Occipital lobe (tissue), 1 donor: ENCODE measurements at regions not wholly inside any gene's neighbourhood (a gene's known extent, or its start where the extent isn't known, plus 50 kb on each side); places are given as distances from the start of the nearest gene placed in this dataset.

Experiments used
- DNase-seq: peaks from one replicate; lab custom pipeline; 2025; lab: John Stamatoyannopoulos, UW

DNA sequence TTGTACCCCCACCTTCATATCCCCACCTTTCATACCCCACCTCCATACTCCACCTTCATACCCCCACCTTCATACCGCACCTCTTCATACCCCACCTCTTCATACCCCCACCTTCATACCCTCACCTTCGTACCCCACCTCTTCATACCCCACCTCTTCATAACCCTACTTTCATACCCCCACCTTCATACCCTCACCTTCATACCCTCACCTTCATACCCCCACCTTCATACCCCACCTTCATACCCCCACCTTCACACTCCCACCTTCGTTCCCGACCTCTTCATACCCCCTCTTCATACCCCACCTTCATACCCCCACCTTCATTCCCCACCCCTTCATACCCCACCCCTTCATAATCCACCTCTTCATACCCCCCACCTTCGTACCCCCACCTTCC, 92.9 kb upstream of the NAA20 start:
- no peak for DNase-seq

DNA sequence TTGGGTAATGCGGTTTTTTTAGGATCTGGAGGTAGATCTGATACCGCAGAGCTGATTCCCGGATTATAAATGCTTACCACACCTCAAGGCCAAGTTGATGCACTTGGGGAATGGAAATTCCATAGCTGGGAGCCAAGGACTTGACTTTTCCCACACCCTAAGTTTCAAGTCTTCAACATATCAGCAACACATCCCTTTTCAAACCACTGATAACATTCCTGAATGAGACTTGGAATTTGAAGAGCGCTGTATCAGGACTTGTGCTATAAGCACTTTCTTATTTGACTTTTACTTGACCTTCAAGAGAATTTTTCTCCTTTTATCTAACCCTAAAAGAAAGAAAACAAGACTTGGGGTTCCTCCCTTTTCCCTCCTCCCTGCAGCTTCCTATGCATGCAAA, 90.6 kb upstream of the NAA20 start:
- DNase-seq: no peak

DNA sequence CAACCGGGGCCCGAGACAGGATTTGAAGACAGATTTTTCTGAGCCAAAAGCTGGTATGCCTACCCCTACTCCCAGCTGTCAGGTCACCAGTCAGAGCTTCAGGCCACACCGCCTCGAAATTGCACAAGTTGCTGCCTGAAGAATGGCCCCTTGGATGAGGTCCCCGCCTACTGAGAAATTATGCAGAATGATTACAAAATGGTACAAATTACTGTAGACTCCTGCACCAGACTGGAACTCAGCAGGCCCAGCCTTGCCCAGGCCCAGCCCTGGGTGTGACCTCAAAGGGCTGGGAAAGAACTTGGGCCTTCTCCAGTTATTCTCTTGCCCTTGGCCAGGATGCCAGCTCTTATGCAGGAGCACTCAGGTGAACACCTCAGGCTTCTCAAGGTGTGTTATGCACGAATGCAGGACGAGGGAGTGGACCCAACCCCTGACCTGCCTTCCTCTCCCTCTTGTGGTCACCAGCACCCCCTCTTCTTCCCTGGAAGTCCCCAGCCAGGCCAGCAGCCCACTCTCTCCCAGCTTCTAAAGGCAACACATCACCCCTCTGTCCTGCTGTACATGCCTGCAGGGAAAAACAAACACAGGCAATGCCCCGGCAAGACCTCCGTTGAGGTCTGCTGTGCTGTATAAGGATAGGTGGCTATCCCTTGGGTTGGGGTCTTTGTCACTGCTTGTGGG, 88.7 kb upstream of the NAA20 start:
- no peak for DNase-seq

DNA sequence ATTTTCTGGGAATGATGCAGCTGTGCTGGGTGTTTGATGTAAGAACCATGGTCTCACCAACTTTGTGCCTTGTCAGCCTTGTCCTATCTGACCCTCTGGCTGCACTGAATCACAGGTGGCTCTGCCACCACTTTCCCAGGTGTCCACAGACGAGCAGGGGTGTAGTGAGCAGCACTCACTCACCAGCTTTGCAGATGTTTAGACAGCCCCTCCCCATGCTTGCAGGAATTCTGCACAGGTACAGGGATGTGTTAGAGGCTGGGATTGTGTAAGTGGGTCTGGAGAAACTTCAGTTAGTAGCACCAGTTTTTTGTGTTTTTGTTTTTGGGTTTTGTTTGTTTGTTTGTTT, 88.2 kb upstream of the NAA20 start:
- no peak for DNase-seq

DNA sequence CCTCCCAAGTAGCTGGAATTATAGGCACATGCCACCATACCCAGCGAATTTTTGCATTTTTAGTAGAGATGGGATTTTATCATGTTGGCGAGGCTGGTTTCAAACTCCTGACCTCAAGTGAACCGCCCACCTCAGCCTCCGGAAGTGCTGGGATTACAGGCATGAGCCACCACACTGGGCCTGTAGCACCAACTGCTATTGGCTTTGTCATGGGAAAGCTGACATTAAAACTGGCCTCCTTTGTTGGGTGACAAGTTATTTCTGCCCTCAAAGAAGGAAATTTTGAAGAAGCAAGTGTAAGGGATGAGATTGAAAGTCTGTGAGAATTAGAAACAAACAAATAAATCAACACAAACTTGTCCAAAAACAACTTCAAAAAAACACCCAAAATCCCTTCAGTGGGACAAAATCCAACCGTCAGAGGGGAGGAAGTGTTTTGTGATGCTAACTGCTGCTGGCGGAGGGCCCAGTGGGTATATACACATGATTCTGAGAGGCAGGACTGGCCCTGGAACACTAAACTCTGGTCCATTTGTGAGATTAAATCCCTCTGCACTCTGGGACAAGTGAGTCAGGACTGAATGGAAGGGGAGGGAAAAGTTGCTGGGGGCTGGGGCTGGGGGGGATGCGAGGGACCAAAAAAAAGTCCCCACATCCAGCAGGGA, 87.5 kb upstream of the NAA20 start:
- DNase-seq: no peak

DNA sequence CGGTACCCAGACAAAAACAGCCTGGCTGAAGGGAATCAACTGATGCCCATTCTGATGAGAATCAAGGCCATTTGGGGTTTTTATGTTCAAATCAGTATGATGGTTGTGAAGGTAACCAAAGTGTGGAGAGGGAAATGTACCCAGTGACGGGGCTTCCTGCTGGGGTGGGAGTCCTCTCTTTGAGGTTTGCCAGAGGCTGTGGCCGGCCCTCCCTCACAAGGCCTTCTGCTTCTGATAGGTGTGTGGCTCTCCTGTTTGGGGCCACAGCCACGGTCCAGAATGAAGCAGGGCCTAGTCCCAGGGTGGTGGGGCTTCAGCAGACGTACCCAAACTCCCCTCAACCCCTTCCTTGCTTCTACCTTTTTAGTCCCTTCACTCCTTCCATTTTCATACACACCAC, 86.7 kb upstream of the NAA20 start:
- DNase-seq: no peak

DNA sequence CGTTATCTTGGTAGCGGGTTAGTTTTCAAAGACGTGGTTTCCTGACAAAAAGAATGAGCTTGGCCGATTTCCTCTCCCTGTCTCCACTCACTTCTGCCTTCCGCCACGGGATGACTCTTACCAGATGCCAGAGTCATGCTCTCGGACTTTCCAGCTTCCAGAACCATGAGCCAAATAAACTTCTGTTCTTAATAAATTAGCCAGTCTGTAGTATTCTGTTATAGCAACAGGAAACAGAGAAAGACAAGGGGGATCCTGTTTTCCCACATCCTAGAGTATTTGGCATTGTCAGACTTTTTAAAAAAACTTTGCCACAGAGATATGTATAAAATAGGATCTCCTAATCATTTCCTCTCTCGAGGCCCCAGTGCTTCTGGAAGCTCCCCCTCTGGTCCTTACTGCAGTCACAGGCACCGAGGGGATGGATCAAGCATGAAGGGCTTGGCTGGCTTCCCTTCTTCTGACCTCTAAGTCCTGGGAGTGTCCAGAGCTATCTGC, 84.9 kb upstream of the NAA20 start:
- DNase-seq: no peak

DNA sequence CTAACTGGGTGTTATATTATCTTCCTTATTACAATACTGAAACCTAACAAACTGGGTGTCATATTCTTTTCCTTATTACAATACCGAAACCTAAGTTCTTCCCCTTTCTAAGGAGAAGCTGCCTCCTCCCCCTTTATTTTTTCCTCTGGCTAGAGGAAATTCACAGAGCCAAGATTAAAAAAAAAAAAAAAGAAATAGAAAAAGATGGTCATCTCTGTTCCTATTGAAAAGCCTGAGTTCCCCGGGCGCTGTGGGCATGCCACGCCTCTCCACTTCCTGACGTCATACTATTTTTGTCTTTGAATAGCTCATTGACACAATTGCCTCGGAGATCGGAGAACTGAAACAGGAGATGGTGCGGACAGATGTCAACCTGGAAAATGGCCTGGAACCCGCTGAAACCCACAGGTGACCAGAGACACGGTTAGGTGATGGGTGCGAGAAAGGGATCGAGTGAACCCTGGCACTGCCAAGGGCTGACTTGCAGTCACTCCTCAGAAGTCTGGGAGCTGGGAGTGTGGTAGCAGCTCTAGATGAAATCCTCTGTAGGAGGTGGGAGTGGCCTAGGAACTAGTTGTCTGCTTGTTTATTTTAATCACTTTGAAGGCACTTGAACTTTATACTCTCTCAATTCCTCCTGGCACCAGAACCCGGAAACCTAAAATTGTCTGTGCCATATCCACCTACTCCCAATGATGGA, 82.2 kb upstream of the NAA20 start:
- peak; percentile 11 for DNase-seq

DNA sequence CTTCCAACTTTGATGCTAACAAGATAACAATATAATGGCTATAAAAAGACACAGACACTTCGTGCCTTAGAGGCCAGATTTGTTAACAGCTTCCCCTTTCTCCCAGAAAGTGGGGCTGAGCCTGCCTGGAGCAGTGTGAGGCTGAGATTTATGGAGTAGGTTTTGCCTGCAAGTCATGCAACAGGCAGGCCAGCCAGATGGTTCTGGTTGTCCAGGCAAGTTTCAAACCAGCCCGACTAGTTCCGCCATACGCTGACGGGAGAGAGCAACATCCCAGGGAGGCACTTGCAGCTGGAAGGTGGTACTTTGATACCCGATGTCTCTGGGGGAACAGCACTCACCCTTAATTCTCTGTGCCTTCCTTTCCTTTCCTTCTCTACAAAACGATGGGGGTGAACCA, 81.3 kb upstream of the NAA20 start:
- DNase-seq: no peak

DNA sequence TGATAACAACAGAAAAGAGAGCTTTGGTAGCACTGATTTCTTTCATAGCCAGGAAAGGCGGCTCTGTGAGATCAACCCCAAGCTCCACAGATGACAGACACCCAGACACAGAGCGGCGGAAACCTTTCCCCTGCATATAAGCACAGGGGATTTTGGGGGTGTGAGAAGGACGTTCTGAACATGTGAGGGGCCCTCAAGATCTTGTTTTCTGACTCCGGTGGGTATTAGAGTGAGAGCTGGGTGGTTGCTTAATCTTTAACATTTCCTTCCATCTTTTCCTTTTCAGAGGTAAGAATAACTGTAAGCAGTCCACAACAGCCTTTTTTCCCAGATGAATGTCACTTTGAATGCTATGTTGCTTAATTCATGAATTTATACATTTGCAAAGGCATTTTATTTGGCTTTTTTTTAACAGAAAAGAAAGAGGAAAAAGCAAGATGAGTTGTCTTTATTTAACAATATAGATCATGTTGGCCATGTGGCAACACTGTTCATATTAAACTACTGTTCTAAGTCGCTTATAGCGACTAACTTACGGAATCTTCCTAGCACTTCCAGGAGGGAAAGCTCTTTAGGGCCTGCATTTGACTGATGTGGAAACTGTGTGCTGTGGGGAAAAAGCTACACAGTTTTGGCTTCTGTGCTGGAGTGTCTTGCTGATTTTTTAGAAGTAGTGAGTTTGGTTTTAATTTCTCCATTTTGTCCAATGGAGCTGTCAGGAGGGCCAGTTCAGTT, 80.5 kb upstream of the NAA20 start:
- DNase-seq: no peak

DNA sequence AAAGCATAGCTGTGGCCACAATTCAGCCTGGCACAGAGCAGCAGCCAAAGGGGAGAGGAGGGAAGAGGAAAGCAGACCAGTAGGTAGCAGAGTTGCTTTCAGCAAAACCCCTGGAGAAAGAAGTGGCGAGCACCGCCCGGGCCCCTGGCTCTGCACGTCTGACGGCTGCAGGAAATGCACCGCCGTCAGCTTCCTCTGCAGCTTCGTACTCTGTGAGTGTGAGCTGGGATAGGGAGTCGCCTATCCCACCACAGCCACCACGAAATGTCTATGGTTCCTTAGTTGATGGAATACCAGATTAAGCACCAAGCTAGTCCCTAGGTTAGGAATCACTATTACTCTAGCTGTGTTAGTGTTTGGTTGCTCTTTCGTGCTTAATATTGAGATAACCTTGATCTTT, 79.9 kb upstream of the NAA20 start:
- no peak for DNase-seq

DNA sequence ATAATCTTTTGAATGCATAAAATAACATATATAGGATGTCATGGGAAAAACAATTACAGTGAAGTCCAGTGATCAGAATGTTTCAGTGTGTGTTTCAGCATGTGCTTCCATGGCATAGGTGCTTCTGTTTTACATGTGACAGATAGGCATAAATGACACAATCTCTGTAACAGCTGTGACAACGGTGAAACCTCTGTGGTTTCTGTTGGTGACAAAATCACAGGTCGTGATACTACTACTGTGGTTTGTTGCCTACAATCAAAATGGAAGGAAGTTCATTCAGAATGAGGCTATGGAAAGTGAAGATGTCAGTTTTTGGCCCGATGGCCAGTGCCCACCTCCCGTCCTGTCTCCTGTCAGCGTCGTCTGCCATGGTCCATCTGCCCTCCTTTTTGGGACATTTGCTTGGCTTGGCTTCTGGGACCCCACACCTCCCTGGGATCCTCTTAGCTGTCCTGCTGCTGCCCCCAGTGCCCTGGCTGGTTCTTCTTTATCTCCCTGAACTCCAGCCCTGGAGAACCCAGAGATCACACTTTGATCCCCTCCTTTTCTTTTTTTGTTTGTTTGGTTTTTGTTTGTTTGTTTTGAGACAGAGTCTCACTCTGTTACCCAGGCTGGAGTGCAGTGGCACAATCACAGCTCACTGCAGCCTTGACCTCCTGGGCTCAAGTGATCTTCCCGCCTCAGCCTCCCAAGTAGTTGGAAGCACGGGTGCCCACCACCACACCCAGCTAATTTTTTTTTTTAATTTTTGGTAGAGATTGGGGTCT, 79.3 kb upstream of the NAA20 start:
- DNase-seq: no peak

DNA sequence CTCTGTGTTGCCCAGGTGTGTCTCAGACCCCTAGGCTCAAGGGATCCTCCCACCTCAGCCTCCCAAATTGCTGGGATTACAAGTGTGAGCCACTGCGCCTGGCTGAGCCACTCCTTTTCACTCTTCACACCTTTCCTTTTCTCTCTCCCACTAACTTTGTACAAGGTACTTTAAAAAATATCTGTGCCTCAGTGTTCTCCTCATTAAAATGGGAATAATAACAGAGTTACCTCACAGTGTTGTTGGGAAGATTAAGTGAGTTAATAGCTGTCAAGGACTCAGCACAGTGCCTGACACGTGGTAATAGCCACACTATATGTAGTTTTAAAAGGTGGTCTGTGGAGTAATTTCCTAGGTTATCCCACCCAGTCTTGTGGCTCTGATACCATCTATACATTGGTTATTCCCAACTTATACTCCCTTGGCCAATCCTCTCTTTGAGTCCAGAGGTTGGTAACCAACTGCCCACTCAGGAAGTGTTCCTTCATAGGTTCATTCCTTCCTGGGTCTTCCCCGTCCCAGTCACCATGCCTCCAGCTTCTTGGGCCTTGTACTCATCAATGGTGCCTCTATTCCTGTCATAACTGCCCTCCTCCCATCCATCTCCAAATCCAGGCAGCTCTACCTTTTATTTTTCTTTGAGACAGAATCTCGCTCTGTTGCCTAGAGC, 78.6 kb upstream of the NAA20 start:
- DNase-seq: no peak

DNA sequence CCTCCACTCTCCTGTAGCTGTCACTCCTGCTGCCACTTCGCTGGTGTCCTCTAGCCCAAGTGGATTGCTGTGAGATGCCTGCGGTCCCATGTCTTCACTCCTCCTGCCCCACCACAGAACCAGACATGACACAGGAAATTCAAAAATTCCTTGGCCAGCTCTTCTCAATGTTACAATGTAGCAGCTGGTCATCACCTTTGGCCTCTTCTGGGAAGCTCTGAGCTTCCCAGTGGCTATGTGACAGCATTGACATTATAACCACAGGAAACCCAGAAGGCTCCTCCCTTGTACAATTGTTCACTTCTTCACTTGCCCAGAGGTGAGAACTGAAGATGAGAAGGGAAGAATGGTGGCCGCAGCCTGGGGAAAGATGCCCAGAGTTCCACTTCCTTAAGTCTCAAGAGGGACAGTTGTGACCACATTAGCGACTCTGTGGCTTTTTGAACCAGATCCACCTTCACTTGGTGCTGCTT, 76.1 kb upstream of the NAA20 start:
- DNase-seq: no peak

DNA sequence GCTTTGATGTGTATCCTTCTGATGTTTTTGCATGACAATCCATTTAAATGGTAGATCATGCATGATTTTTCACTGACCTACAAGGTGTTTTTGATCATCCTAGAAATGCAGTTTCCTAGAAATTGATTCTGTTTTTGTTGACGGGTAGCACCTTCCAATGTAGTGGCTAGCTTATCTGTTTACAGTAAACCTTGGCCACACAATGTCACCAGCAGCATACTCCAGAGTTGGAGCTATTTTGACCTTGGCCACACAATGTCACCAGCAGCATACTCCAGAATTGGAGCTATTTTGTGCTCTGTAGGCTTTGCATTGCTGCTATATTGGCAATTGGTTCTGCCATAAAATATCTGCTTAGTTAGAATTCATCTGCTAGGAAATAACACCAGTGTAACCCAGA, 74.6 kb upstream of the NAA20 start:
- no peak for DNase-seq

DNA sequence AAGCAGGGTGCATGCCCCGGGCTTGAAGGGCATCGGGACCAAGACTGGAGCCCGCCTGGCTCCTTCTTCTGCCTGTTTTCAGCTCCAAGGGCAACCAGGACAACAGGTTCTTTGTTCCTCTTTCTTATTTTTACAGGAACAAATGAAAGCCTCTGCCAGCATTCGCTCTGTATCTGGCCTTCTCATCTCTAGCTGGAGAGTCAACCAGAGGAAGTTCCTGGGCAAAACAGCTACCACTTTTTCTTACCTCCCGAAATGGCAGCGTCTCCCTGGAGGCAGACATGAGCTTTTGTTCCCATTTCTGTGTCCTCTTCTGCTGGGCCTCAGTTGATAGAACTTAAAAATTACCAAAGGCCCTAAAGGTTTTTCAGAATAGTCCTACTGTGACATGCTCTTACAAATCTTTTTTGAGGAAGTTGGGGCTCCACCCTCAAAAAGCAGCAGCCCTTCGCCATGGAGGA, 74.1 kb upstream of the NAA20 start:
- peak; percentile 22 for DNase-seq

DNA sequence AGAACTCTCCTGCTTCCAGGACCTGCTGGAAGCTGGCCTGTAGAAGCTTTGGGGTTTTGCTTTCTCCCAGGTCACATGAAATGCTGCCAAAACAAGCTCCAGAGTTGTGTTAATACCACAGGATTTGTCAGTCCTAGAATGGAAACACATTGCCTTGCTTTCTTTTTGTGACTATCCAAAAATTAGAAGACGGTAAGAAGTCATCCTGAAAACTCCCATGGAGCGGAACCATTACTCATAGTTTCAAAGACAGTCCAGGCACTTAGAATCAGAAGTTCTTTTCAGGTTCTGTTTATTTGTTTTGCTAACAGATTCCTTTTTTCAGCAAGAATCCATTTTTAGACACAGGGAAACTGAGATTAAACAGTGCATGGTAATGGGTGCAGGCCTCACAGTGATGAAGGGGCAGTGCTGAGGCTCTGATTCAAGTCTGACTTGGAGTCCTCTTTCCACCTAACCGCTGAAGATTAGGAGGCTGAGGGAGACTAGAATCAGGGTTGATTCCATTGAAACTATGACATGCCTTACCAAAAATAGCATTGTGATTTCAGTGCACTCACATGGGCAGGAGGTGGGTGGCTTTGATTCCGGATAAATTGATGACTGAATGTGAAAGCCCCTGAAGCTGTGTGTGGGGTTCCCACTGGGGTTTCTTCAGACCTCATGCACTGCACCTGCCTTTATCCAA, 72.2 kb upstream of the NAA20 start:
- DNase-seq: no peak

DNA sequence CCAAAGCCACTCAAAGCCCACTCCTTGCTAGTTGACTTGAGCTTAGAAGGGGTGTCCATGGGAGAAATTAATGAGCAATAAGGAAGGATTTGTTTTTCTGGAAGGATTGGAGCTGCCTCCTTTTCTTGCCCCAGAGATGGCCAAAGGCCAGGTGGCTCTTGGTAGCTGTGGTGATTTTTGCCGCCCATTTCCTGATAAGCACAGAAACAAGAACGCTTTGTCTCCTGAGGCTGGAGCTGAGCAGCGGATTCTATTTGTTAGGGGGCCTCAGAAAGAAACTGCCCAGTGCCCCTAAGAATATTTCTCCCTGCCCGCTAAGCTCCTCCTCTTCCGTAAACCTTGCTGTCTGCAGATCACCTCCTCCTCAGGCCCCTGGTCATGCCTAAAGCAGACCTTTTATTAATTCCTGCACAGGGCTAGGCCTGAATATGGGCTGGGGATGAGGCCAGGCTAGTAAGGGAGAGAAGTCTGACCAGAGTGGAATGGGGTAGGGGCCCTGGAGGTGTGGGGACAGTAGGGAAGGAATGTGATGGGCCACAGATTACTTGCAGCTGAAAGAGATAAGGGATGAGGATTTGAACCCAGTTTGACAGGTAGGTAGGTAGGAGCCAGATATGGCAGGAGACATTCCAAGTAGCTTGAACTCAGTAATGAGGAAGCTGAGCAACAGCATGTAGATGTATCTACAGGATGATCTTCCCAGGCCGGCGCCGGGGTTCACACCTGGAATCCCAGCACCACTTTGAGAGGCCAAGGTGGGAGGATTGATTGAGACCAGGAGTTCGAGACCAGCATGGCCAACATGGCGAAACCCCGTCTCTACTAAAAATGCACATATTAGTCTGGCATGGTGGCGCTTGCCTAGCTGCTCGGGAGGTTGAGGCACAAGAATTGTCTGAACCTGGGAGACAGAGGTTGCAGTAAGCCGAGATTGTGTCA, 71.2 kb upstream of the NAA20 start:
- DNase-seq: no peak
